Hepatocyte (in vitro differentiated cells): ENCODE measurements at regions not wholly inside any gene's neighbourhood (a gene's known extent, or its start where the extent isn't known, plus 50 kb on each side); places are given as distances from the start of the nearest gene placed in this dataset.

Experiments
- EZH2phosphoT487 ChIP-seq: fragments of 200-600 bp; sonication (generic); IDR thresholded peaks from one replicate; pipeline ENCODE4 v1.6.1; 2018; ENCODE audit warnings: antibody characterized with exemption, mild to moderate bottlenecking, low read depth, moderate library complexity; ENCODE audit not compliant: unreplicated experiment, severe bottlenecking
- TF ChIP-seq, protein P1 (sequence below): fragments of 200-600 bp; sonication (generic); IDR thresholded peaks from 2 replicates; pipeline ENCODE4 v1.5.1; 2016; ENCODE audit warnings: antibody characterized with exemption, mild to moderate bottlenecking; ENCODE audit not compliant: poor library complexity

DNA sequence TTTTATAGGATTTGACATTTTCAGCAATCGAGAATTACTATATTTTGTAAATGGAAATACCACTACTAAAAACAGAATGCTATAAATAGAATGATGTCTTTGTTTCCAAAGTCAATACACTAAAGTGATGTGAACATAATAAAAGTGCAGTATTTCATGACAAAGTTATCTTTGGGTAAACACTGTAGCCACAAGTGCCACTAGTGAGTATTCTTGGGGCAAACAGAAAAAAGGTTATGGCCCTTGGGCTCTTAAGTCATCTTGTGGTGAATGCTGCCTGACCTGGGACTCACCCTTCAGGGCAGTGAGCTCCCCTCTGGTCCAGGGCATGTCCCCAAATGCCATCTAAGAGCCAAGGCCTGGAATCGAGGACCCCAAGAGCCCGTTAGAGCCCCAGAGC lies 99.2 kb upstream of the KYNU start:
- TF ChIP-seq, protein P1, sequence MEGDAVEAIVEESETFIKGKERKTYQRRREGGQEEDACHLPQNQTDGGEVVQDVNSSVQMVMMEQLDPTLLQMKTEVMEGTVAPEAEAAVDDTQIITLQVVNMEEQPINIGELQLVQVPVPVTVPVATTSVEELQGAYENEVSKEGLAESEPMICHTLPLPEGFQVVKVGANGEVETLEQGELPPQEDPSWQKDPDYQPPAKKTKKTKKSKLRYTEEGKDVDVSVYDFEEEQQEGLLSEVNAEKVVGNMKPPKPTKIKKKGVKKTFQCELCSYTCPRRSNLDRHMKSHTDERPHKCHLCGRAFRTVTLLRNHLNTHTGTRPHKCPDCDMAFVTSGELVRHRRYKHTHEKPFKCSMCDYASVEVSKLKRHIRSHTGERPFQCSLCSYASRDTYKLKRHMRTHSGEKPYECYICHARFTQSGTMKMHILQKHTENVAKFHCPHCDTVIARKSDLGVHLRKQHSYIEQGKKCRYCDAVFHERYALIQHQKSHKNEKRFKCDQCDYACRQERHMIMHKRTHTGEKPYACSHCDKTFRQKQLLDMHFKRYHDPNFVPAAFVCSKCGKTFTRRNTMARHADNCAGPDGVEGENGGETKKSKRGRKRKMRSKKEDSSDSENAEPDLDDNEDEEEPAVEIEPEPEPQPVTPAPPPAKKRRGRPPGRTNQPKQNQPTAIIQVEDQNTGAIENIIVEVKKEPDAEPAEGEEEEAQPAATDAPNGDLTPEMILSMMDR, result no peak
- no peak for TF ChIP-seq EZH2phosphoT487
